RPMI8226 (cell line): ENCODE measurements at regions not wholly inside any gene's neighbourhood (a gene's known extent, or its start where the extent isn't known, plus 50 kb on each side); places are given as distances from the start of the nearest gene placed in this dataset.
"Not testable (repeated sequence)": the region's sequence is repeated elsewhere in the genome, so short reads cannot be mapped to it uniquely, and the experiment has no call there.

Experiments
- DNase-seq: peaks from one replicate; pipeline ENCODE4 v3.0.0-alpha.2; 2015

- no peak for DNase-seq
Observed at GRCh38 chr2:58434692-58435091, 193.6 kb upstream of the FANCL start.

- DNase-seq: no peak
Observed at GRCh38 chr2:58432491-58433170, 191.5 kb upstream of the FANCL start.

- DNase-seq: no peak
Observed at GRCh38 chr2:58429014-58429875, 188.1 kb upstream of the FANCL start.

- DNase-seq: no peak
Observed at GRCh38 chr2:58428096-58429013, 187.2 kb upstream of the FANCL start.

- DNase-seq: no peak
Observed at GRCh38 chr2:58427572-58428095, 186.5 kb upstream of the FANCL start.

- no peak for DNase-seq
Observed at GRCh38 chr2:58425368-58425767, 184.2 kb upstream of the FANCL start.

GRCh38 chr2:58419983-58420382 is 178.9 kb upstream of the FANCL start:
- no peak for DNase-seq

GRCh38 chr2:58416696-58417095 is 175.6 kb upstream of the FANCL start:
- no peak for DNase-seq

GRCh38 chr2:58414506-58414905 is 173.4 kb upstream of the FANCL start:
- no peak for DNase-seq

- DNase-seq: no peak
Observed at GRCh38 chr2:58410549-58410948, 169.4 kb upstream of the FANCL start.

GRCh38 chr2:58407487-58407886 is 166.4 kb upstream of the FANCL start:
- no peak for DNase-seq

- no peak for DNase-seq
Observed at GRCh38 chr2:58405341-58405740, 164.2 kb upstream of the FANCL start.

GRCh38 chr2:58401936-58402335 is 160.8 kb upstream of the FANCL start:
- no peak for DNase-seq

- no peak for DNase-seq
Observed at GRCh38 chr2:58398406-58398805, 157.3 kb upstream of the FANCL start.

GRCh38 chr2:58387701-58388100 is 146.6 kb upstream of the FANCL start:
- no peak for DNase-seq

- DNase-seq: not testable (repeated sequence)
Observed at GRCh38 chr2:58386904-58387303, 145.8 kb upstream of the FANCL start.

GRCh38 chr2:58378152-58378551 is 137.0 kb upstream of the FANCL start:
- DNase-seq: no peak

GRCh38 chr2:58377181-58377580 is 136.1 kb upstream of the FANCL start:
- no peak for DNase-seq

- no peak for DNase-seq
Observed at GRCh38 chr2:58376592-58376991, 135.5 kb upstream of the FANCL start.

- DNase-seq: no peak
Observed at GRCh38 chr2:58369594-58369993, 128.5 kb upstream of the FANCL start.

- no peak for DNase-seq
Observed at GRCh38 chr2:58364098-58364497, 123.0 kb upstream of the FANCL start.

GRCh38 chr2:58358026-58358425 is 116.9 kb upstream of the FANCL start:
- DNase-seq: no peak

- DNase-seq: no peak
Observed at GRCh38 chr2:58357521-58357920, 116.4 kb upstream of the FANCL start.
